Ovary (tissue), 7 donors: ENCODE measurements at regions not wholly inside any gene's neighbourhood (a gene's known extent, or its start where the extent isn't known, plus 50 kb on each side); places are given as distances from the start of the nearest gene placed in this dataset.

Experiments used
- DNase-seq, 5 donors: peaks; one replicate each; pipeline ENCODE4 v3.0.0-alpha.2; 2019 to 2020
- H3K27ac ChIP-seq, 2 donors: fragments of 200-600 bp; one replicate each; pipeline versions ENCODE4 v1.5.1 to v1.8.0; 2019 to 2022
- H3K27me3 ChIP-seq: fragments of 200-600 bp; one replicate; pipeline ENCODE4 v1.8.0; 2022
- H3K36me3 ChIP-seq: fragments of 200-600 bp; sonication (generic); one replicate; pipeline ENCODE4 v1.5.1; 2019
- H3K4me1 ChIP-seq: one replicate; pipeline ENCODE4 v1.8.1; 2013; ENCODE audit warnings: mild to moderate bottlenecking, moderate library complexity; ENCODE audit not compliant: insufficient read depth
- H3K4me3 ChIP-seq: fragments of 200-600 bp; sonication (generic); one replicate; pipeline ENCODE4 v1.5.1; 2017
- H3K9me3 ChIP-seq, 2 donors: fragments of 200-600 bp in 1 of 2; sonication (generic) in 1 of 2; one replicate each; pipeline versions ENCODE4 v1.5.1 to v1.8.1; 2013 to 2019; ENCODE audit warnings: mild to moderate bottlenecking in 1 of 2, moderate library complexity in 1 of 2
- EP300 ChIP-seq: sonication (generic); formaldehyde crosslinking; IDR thresholded peaks from one replicate; pipeline ENCODE4 v1.6.1; 2017; ENCODE audit warnings: antibody characterized with exemption
- POLR2A ChIP-seq: fragments of 450-650 bp; IDR thresholded peaks from one replicate; pipeline ENCODE4 v1.6.1; 2017; ENCODE audit warnings: antibody characterized with exemption, mild to moderate bottlenecking, moderate library complexity
- WGBS, 3 donors: extraction: QIAGEN DNeasy Blood & Tissue Kit in 1 of 3; methylation state at CpG; one replicate each; pipeline versions ENCODE4 v1.1.5 to v1.1.7; 2013 to 2017; 5-methylcytosine and 5-hydroxymethylcytosine counted together
- intact Hi-C, 4 donors: fragments of 100-400 bp; cut with DNase I; formaldehyde crosslinking; loops; one replicate each; pipeline versions ENCODE4 v1.11.0 to v1.15.1; 2022 to 2023
- TF ChIP-seq, protein P1 (sequence below), 3 donors: fragments of 450-650 bp in 2 of 3; fragments of 200-600 bp in 1 of 3; IDR thresholded peaks; one replicate each; pipeline versions ENCODE4 v1.5.1 to v1.8.0; 2016 to 2022; ENCODE audit warnings: antibody characterized with exemption in 3 of 3, mild to moderate bottlenecking in 1 of 3
- donor health status: DM: no; HTN: no; CAD: no; lungs with moderate emphysema.
- donor health status: DM: no; HTN: no; CAD: no.
- donor health status: Bipolar disorder and iron deficiency.
- donor health status: DM: no; HTN: no; CAD: no.
- donor health status: DM: yes; HTN: yes; CAD: no.

DNA sequence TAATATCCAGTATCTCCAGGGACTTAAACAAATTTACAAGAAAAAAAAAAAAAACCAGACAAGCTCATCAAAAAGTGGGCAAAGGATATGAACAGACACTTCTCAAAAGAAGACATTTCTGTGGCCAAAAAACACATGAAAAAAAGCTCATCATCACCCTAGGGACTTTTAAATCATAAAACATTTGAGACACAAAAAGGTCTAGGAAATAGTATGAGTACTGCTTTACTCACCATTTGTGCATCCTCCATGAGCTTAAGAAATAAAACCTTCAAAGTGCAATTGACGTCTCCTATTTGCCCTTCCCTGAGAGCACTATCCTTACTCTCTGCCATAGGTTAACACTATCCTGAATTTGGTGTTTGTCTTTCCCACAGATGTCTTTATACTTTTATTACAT lies 193.7 kb upstream of the NREP start:
- no peak overlapping the region for H3K4me3 ChIP-seq
- intact Hi-C loops = no loop called here
- H3K27ac ChIP-seq = no peak overlapping the region
- TF ChIP-seq EP300 (no peak), POLR2A (no peak)
- TF ChIP-seq, protein P1, sequence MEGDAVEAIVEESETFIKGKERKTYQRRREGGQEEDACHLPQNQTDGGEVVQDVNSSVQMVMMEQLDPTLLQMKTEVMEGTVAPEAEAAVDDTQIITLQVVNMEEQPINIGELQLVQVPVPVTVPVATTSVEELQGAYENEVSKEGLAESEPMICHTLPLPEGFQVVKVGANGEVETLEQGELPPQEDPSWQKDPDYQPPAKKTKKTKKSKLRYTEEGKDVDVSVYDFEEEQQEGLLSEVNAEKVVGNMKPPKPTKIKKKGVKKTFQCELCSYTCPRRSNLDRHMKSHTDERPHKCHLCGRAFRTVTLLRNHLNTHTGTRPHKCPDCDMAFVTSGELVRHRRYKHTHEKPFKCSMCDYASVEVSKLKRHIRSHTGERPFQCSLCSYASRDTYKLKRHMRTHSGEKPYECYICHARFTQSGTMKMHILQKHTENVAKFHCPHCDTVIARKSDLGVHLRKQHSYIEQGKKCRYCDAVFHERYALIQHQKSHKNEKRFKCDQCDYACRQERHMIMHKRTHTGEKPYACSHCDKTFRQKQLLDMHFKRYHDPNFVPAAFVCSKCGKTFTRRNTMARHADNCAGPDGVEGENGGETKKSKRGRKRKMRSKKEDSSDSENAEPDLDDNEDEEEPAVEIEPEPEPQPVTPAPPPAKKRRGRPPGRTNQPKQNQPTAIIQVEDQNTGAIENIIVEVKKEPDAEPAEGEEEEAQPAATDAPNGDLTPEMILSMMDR (IDR thresholded peaks at IDR 0.05) = no peak
- H3K27me3 ChIP-seq = peaks cover 2% of the 10 kb centered on the region
- no peaks in the 10 kb centered on the region for H3K36me3 ChIP-seq
- H3K9me3 ChIP-seq = no peaks in the 10 kb centered on the region
- no peaks in the 10 kb centered on the region for H3K4me1 ChIP-seq
- 76 to 92% (median 90%) methylated on average over 1 of the region's 1 CpG for WGBS, 3 donors
- DNase-seq = no peak

DNA sequence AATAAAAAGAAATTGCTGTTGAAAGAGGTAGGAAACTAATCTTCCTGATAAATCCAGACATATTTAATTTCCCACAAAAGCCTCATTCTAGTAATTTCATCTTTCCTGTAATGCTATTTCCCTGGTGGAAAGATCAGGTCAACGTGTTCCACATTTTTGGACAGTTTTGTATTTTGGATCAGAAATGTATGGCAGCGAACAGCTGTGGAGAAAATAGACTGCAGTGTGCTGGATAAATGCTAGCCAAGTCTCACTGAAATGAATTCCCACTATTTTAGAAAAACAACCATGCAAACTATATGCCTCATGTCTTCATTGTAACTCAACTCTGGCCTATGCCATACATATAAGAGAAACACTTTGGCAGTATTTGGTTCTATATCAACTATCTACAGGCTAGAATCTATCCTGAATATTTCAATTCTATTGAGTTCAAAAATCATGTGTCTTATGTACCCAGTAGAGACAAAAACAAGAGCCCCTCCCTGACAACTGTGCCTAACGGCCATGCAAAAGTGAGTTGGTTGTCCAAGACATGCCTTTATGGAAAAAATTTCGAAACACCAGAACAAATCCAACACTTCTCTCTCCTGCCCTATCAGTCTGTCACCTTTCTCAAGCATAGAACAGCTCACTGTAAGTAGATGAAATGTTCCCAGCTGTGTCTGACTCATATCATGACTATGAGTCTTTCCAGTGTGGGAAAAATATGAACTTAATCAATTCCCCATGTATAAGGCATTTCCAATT lies 191.3 kb upstream of the NREP start:
- no peaks in the 10 kb centered on the region for H3K36me3 ChIP-seq
- TF ChIP-seq, protein P1 (IDR thresholded peaks at IDR 0.05) = no peak
- TF ChIP-seq EP300 (no peak), POLR2A (no peak)
- no peak for DNase-seq
- no peaks in the 10 kb centered on the region for H3K4me1 ChIP-seq
- H3K27ac ChIP-seq = no peak overlapping the region
- 22 to 30% (median 29%) methylated on average over 4 of the region's 4 CpGs for WGBS, 3 donors
- no peak overlapping the region for H3K4me3 ChIP-seq
- H3K27me3 ChIP-seq = peaks cover 2% of the 10 kb centered on the region
- no peaks in the 10 kb centered on the region for H3K9me3 ChIP-seq
- intact Hi-C loops = loop anchor here in 1 of 4 donors (10.0 kb wide), 1 partner anchor 1253 kb away; no protein-coding TSS in a partner anchor

DNA sequence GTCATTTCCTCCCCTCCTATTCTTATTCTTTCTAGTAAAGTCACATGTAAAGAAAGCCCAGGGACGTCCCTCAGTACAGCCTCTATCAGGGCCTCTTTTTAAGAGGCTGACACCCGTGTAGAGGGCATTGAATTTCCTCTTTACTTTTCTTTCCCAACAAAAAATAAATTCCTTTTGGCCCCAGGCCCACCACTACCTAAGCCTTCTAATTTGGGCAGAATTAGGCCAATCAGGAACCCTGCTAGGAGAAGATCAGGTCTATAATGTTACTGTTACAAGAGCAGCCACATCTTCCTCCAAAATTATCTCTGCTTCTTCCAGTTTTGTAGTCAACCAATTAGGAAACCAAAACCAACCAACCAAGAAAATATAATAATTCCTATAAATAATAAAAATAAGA lies 189.6 kb upstream of the NREP start:
- Histone ChIP-seq H3K27me3 (peaks cover 2% of the 10 kb centered on the region), H3K9me3 (no peaks in the 10 kb centered on the region), H3K27ac (no peak overlapping the region), H3K4me3 (no peak overlapping the region), H3K4me1 (no peaks in the 10 kb centered on the region), H3K36me3 (no peaks in the 10 kb centered on the region)
- 85 to 88% (median 88%) methylated on average over 2 of the region's 2 CpGs for WGBS, 3 donors
- no peak for DNase-seq
- TF ChIP-seq EP300 = no peak
- TF ChIP-seq, protein P1 (IDR thresholded peaks at IDR 0.05) = no peak
- intact Hi-C loops = loop anchor here in 1 of 4 donors (10.0 kb wide), 1 partner anchor 1252 kb away; no protein-coding TSS in a partner anchor

DNA sequence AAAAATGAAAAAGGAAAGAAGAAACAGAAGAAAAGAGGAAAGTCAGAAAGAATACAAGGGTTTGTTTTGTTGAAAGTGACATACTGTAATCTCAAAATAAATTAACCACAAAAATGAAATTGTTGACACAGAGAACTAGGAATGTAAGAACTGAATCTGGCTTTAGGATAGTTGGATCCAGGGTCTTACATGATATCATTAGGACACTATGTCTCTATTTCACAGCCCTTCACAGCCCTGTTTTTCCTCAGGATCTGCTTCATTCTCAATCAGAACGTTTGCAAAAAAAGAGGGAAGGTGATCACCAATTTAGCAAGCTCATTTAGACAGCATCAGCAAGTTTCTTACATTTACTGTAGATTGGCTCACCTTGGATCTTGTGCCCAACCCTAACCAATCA lies 188.5 kb upstream of the NREP start:
- no peaks in the 10 kb centered on the region for H3K9me3 ChIP-seq
- DNase-seq = no peak
- H3K27ac ChIP-seq = no peak overlapping the region
- no peaks in the 10 kb centered on the region for H3K36me3 ChIP-seq
- TF ChIP-seq, protein P1 (IDR thresholded peaks at IDR 0.05) = no peak
- TF ChIP-seq POLR2A (no peak), EP300 (no peak)
- H3K4me1 ChIP-seq = no peaks in the 10 kb centered on the region
- H3K27me3 ChIP-seq = peaks cover 2% of the 10 kb centered on the region
- H3K4me3 ChIP-seq = no peak overlapping the region
- 24 to 34% (median 33%) methylated on average over 1 of the region's 1 CpG for WGBS, 3 donors
- intact Hi-C loops = loop anchor here in 1 of 4 donors (10.0 kb wide), 1 partner anchor 1251 kb away; no protein-coding TSS in a partner anchor
